A673 (cell line): ENCODE measurements at regions not wholly inside any gene's neighbourhood (a gene's known extent, or its start where the extent isn't known, plus 50 kb on each side); places are given as distances from the start of the nearest gene placed in this dataset.

Experiments used
- BruUV-seq: library from RNA; stranded (reverse); fragments of 400-500 nt; replicated peaks from 2 replicates; lab custom pipeline; 2021; lab: Mats Ljungman, UMichigan
- CTCF ChIA-PET: fragments of 300-600 bp; sonication (Branson Sonifier 250); formaldehyde crosslinking; loops from one replicate; lab custom pipeline; 2022; ENCODE audit warnings: antibody characterized with exemption; lab: Charles Lee
- POLR2A ChIA-PET: fragments of 300-600 bp; sonication (Branson Sonifier 250); formaldehyde crosslinking; loops from one replicate; lab custom pipeline; 2022; ENCODE audit warnings: antibody characterized with exemption; ENCODE audit not compliant: low non-redundant PET; lab: Charles Lee
- DNase-seq: peaks from one replicate; pipeline ENCODE4 v3.0.0-alpha.2; 2015; ENCODE audit warnings: low spot score
- H3K27ac ChIP-seq: fragments of 200-600 bp; sonication (generic); 2 replicates; pipeline ENCODE4 v1.5.1; 2016; ENCODE audit warnings: mixed run types, low read depth, mild to moderate bottlenecking, mixed read lengths, antibody characterized with exemption, low read length; ENCODE audit not compliant: poor library complexity, severe bottlenecking
- H3K27me3 ChIP-seq: fragments of 200-600 bp; sonication (generic); replicated peaks from 2 replicates; pipeline ENCODE4 v1.6.1; 2017; ENCODE audit warnings: mixed run types, low read depth, mild to moderate bottlenecking, mixed read lengths, antibody characterized with exemption, low read length; ENCODE audit not compliant: insufficient read depth, poor library complexity
- H3K36me3 ChIP-seq: fragments of 200-600 bp; sonication (generic); 2 replicates; pipeline ENCODE4 v1.6.1; 2016; ENCODE audit warnings: mixed run types, mild to moderate bottlenecking, mixed read lengths, antibody characterized with exemption, low read length; ENCODE audit not compliant: insufficient read depth, poor library complexity, severe bottlenecking
- H3K4me1 ChIP-seq: fragments of 200-600 bp; sonication (generic); 2 replicates; pipeline ENCODE4 v1.6.1; 2017; ENCODE audit warnings: mixed run types, mild to moderate bottlenecking, mixed read lengths, antibody characterized with exemption, low read length; ENCODE audit not compliant: insufficient read depth, poor library complexity, severe bottlenecking
- H3K4me3 ChIP-seq: fragments of 200-600 bp; sonication (generic); 2 replicates; pipeline ENCODE4 v1.5.1; 2016; ENCODE audit warnings: low read depth, mixed run types, mild to moderate bottlenecking, mixed read lengths, low read length; ENCODE audit not compliant: poor library complexity, severe bottlenecking
- H3K9me3 ChIP-seq: fragments of 200-600 bp; sonication (generic); 2 replicates; pipeline ENCODE4 v1.6.1; 2016; ENCODE audit warnings: mixed run types, low read depth, mild to moderate bottlenecking, mixed read lengths, antibody characterized with exemption, low read length; ENCODE audit not compliant: poor library complexity, severe bottlenecking
- EZH2 ChIP-seq: fragments of 200-600 bp; sonication (generic); IDR thresholded peaks from 2 replicates; pipeline ENCODE4 v1.6.1; 2017; ENCODE audit warnings: borderline replicate concordance, low read depth, mild to moderate bottlenecking, mixed read lengths, antibody characterized with exemption, low read length; ENCODE audit not compliant: poor library complexity, severe bottlenecking
- intact Hi-C: fragments of 100-400 bp; cut with micrococcal nuclease; formaldehyde crosslinking; loops from one replicate; pipeline ENCODE4 v1.10.0; 2022; ENCODE audit not compliant: unreplicated experiment
- TF ChIP-seq, protein P1 (sequence below): fragments of 300-800, 200-600 bp; sonication (generic); conservative IDR thresholded peaks from 2 replicates; pipeline ENCODE4 v1.5.1; 2017; ENCODE audit warnings: low read depth, mild to moderate bottlenecking, antibody characterized with exemption, low read length, moderate library complexity, mixed read lengths

DNA sequence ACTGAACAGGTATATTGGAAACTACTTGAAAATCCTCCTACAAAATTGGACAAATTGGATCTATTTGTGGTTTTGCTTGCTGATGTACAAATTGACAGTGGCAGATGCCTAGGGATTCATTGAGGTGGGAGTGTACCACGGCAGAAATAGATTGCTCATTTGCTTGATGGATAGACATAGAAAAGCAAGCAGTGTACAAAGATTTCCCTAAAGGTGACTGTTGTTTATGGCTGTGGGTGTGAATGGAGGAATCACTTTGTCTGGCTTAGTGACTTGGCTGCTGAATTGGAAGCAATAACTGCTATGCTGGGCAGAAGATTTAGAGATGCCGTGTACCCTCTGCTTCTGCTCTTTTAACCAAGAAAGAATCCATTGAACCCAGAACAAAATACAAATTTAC, 191.0 kb upstream of the GRID2 start:
- Histone ChIP-seq H3K27me3 (no peaks in the 10 kb centered on the region), H3K4me3 (no peak overlapping the region), H3K4me1 (no peaks in the 10 kb centered on the region), H3K27ac (no peak overlapping the region), H3K36me3 (no peaks in the 10 kb centered on the region), H3K9me3 (no peaks in the 10 kb centered on the region)
- no TSS peak for BruUV-seq
- POLR2A ChIA-PET = no interaction called here
- DNase-seq = no peak
- intact Hi-C loops = no loop called here
- CTCF ChIA-PET = no interaction called here
- TF ChIP-seq, protein P1, sequence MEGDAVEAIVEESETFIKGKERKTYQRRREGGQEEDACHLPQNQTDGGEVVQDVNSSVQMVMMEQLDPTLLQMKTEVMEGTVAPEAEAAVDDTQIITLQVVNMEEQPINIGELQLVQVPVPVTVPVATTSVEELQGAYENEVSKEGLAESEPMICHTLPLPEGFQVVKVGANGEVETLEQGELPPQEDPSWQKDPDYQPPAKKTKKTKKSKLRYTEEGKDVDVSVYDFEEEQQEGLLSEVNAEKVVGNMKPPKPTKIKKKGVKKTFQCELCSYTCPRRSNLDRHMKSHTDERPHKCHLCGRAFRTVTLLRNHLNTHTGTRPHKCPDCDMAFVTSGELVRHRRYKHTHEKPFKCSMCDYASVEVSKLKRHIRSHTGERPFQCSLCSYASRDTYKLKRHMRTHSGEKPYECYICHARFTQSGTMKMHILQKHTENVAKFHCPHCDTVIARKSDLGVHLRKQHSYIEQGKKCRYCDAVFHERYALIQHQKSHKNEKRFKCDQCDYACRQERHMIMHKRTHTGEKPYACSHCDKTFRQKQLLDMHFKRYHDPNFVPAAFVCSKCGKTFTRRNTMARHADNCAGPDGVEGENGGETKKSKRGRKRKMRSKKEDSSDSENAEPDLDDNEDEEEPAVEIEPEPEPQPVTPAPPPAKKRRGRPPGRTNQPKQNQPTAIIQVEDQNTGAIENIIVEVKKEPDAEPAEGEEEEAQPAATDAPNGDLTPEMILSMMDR = no peak
- no peak for TF ChIP-seq EZH2

GRCh38 chr4:92120810-92121498, 182.8 kb upstream of the GRID2 start:
- no TSS peak for BruUV-seq
- POLR2A ChIA-PET = no interaction called here

GRCh38 chr4:92122911-92123310, 180.9 kb upstream of the GRID2 start:
- DNase-seq = no peak
- no peaks in the 10 kb centered on the region for H3K4me1 ChIP-seq
- no peaks in the 10 kb centered on the region for H3K27me3 ChIP-seq
- ChIA-PET POLR2A (no interaction called here), CTCF (no interaction called here)
- BruUV-seq = no TSS peak
- intact Hi-C loops = no loop called here
- H3K27ac ChIP-seq = no peak overlapping the region
- no peak overlapping the region for H3K4me3 ChIP-seq
- no peak for TF ChIP-seq EZH2
- TF ChIP-seq, protein P1 = no peak
- no peaks in the 10 kb centered on the region for H3K9me3 ChIP-seq
- H3K36me3 ChIP-seq = no peaks in the 10 kb centered on the region

More at GRCh38 chr4:92120810-92121498, 182.8 kb upstream of the GRID2 start:
- DNase-seq = no peak
- CTCF ChIA-PET = no interaction called here
- Histone ChIP-seq H3K4me3 (no peak overlapping the region), H3K4me1 (no peaks in the 10 kb centered on the region), H3K27ac (no peak overlapping the region), H3K9me3 (no peaks in the 10 kb centered on the region), H3K36me3 (no peaks in the 10 kb centered on the region), H3K27me3 (no peaks in the 10 kb centered on the region)
- TF ChIP-seq, protein P1 = no peak
- TF ChIP-seq EZH2 = no peak
- intact Hi-C loops = no loop called here
